ENCODE measurements at regions not wholly inside any gene's neighbourhood (a gene's known extent, or its start where the extent isn't known, plus 50 kb on each side); places are given as distances from the start of the nearest gene placed in this dataset.

DNA sequence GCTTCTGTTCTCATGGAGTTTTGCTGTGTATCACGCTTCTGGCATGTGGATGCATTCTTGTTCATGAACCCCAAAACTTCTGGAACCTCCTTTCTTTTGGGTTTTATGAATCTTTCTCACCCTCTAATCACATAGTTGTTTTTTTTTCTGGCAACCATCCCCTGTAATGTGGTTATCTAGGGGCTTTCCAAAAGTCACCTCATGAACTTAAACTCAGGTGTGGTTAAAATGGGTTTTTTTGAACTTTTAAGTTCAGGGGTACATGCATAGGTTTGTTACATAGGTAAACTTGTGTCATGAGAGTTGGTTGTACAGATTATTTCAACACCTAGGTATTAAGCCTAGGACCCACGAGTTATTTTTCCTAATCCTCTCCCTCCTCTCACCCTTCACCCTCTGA is 1099.4 kb upstream of the SLIT2 start:
- TF ChIP-seq, protein P1, sequence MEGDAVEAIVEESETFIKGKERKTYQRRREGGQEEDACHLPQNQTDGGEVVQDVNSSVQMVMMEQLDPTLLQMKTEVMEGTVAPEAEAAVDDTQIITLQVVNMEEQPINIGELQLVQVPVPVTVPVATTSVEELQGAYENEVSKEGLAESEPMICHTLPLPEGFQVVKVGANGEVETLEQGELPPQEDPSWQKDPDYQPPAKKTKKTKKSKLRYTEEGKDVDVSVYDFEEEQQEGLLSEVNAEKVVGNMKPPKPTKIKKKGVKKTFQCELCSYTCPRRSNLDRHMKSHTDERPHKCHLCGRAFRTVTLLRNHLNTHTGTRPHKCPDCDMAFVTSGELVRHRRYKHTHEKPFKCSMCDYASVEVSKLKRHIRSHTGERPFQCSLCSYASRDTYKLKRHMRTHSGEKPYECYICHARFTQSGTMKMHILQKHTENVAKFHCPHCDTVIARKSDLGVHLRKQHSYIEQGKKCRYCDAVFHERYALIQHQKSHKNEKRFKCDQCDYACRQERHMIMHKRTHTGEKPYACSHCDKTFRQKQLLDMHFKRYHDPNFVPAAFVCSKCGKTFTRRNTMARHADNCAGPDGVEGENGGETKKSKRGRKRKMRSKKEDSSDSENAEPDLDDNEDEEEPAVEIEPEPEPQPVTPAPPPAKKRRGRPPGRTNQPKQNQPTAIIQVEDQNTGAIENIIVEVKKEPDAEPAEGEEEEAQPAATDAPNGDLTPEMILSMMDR (conservative IDR thresholded peaks at IDR 0.05 in 1 of 2, IDR thresholded peaks at IDR 0.05 in 1 of 2; ENCODE audit: extremely low read depth in 1 of 2, insufficient read depth in 1 of 2, low read depth in 1 of 2, low read length in 2 of 2): no peak
- no peak for TF ChIP-seq EZH2 (IDR thresholded peaks at IDR 0.05; ENCODE audit: borderline replicate concordance, low read length)
